K562 (cell line): ENCODE measurements at regions not wholly inside any gene's neighbourhood (a gene's known extent, or its start where the extent isn't known, plus 50 kb on each side); places are given as distances from the start of the nearest gene placed in this dataset.
A peak's percentile ranks its signal among the peaks of the same experiment; 100 is the strongest.

Experiments
- ATAC-seq: fragments of 200-7000 bp; cut with Tn5 transposase; 3 replicates; pipeline ENCODE4 v1.9.1; 2020; ENCODE audit warnings: moderate library complexity
- BruUV-seq: library from RNA; stranded (reverse); fragments of 400-500 nt; replicated peaks from 2 replicates; lab custom pipeline; 2021; lab: Mats Ljungman, UMichigan
- CTCF ChIA-PET: fragments of 300-600 bp; formaldehyde crosslinking; extraction: SDS; loops from one replicate; lab custom pipeline; 2021; ENCODE audit warnings: low intra/inter-chr PET ratio; lab: Yijun Ruan, JAX
- POLR2A ChIA-PET: fragments of 300-600, 350-650 bp; sonication (Branson Sonifier 250); formaldehyde crosslinking; extraction: SDS; loops from one replicate; lab custom pipeline; 2021; ENCODE audit warnings: antibody characterized with exemption, inconsistent platforms; lab: Yijun Ruan, JAX
- DNase-seq, 4 experiments: peaks; one replicate each; pipeline versions ENCODE4 v3.0.0 to v3.0.0-alpha.2; 2011 to 2018; ENCODE audit warnings: low spot score in 3 of 4, mixed read lengths in 3 of 4; ENCODE audit errors: extremely low read depth in 1 of 4
- FAIRE-seq: peaks from 2 replicates; lab custom pipeline; 2011; peaks lifted over from hg19 to GRCh38; lab: Jason Lieb, UNC
- H2AFZ ChIP-seq: 2 replicates; pipeline ENCODE4 v1.6.0; 2011; ENCODE audit warnings: low read depth, low read length, control low read depth, inconsistent platforms
- H3K27ac ChIP-seq: fragments of 200-600 bp; 3 replicates; pipeline ENCODE4 v1.8.0; 2011; ENCODE audit warnings: low read depth, mild to moderate bottlenecking, control low read depth, inconsistent platforms, low read length, moderate library complexity, mixed read lengths; ENCODE audit errors: extremely low read depth
- H3K27me3 ChIP-seq, 2 experiments: fragments of 300-600 bp in 1 of 2; 2 replicates in 1 of 2; 3 replicates in 1 of 2; pipeline versions ENCODE4 v1.6.0 to v1.8.0; 2011; ENCODE audit warnings: inconsistent platforms in 2 of 2, low read length in 2 of 2, mild to moderate bottlenecking in 1 of 2, mixed read lengths in 1 of 2, moderate library complexity in 1 of 2; ENCODE audit not compliant: control insufficient read depth in 2 of 2, insufficient read depth in 2 of 2
- H3K36me3 ChIP-seq: fragments of 300-600 bp; 3 replicates; pipeline ENCODE4 v1.8.0; 2011; ENCODE audit warnings: mild to moderate bottlenecking, low read length, inconsistent platforms; ENCODE audit not compliant: control insufficient read depth, insufficient read depth
- H3K4me1 ChIP-seq, 2 experiments: fragments of 200-600 bp in 1 of 2; replicated peaks in 1 of 2; 2 replicates in 1 of 2; 3 replicates in 1 of 2; pipeline versions ENCODE4 v1.5.1 to v1.8.0; 2011; ENCODE audit warnings: inconsistent platforms in 2 of 2, low read length in 2 of 2, mild to moderate bottlenecking in 1 of 2, mixed read lengths in 1 of 2, moderate library complexity in 1 of 2; ENCODE audit not compliant: control insufficient read depth in 2 of 2, insufficient read depth in 2 of 2
- H3K4me2 ChIP-seq: 2 replicates; pipeline ENCODE4 v1.6.1; 2011; ENCODE audit warnings: low read length, control low read depth, inconsistent platforms, mixed read lengths; ENCODE audit not compliant: insufficient read depth
- H3K4me3 ChIP-seq: fragments of 200-600 bp; sonication (generic), shearing (Covaris generic); 2 replicates; pipeline ENCODE4 v1.5.1; 2016; ENCODE audit warnings: control low read depth, inconsistent platforms
- H3K79me2 ChIP-seq: fragments of 200-600 bp; 3 replicates; pipeline ENCODE4 v1.8.0; 2011; ENCODE audit warnings: low read length, inconsistent platforms; ENCODE audit not compliant: control insufficient read depth, insufficient read depth
- H3K9ac ChIP-seq, 2 experiments: 2 replicates each; pipeline versions ENCODE4 v1.6.0 to v1.6.1; 2011; ENCODE audit warnings: low read depth in 2 of 2, low read length in 2 of 2, control low read depth in 1 of 2, inconsistent platforms in 1 of 2, mild to moderate bottlenecking in 1 of 2, mixed read lengths in 1 of 2; ENCODE audit not compliant: insufficient read depth in 1 of 2
- H3K9me1 ChIP-seq: one replicate; pipeline ENCODE4 v1.6.0; 2011; ENCODE audit warnings: inconsistent platforms, mild to moderate bottlenecking, low read length, moderate library complexity; ENCODE audit not compliant: control insufficient read depth, insufficient read depth
- H3K9me3 ChIP-seq: replicated peaks from 2 replicates; pipeline ENCODE4 v1.5.1; 2011; ENCODE audit warnings: low read depth, low read length, inconsistent platforms; ENCODE audit not compliant: control insufficient read depth, insufficient read depth
- H4K20me1 ChIP-seq: replicated peaks from 2 replicates; pipeline ENCODE4 v1.6.1; 2011; ENCODE audit warnings: low read length, inconsistent platforms, mixed read lengths; ENCODE audit not compliant: control insufficient read depth, insufficient read depth
- C11orf30 ChIP-seq: fragments of 450-650 bp; IDR thresholded peaks from 2 replicates; pipeline ENCODE4 v1.6.1; 2016; ENCODE audit warnings: low read depth, mild to moderate bottlenecking
- JUND ChIP-seq, 2 experiments: IDR thresholded peaks; 2 replicates in 1 of 2; 3 replicates in 1 of 2; pipeline ENCODE4 v1.6.1; 2011; ENCODE audit warnings: borderline replicate concordance in 2 of 2, low read depth in 2 of 2, low read length in 2 of 2, improper control_type of control experiment in 1 of 2, missing biosample characterization in 1 of 2, missing genetic modification characterization in 1 of 2, missing genetic modification reagents in 1 of 2
- MAFG ChIP-seq: fragments of 450-650 bp; conservative IDR thresholded peaks from 2 replicates; pipeline ENCODE4 v1.6.1; 2016; ENCODE audit warnings: missing genetic modification characterization, missing compliant biosample characterization
- NFE2 ChIP-seq: IDR thresholded peaks from 2 replicates; pipeline ENCODE4 v1.6.1; 2014; ENCODE audit warnings: antibody characterized with exemption, low read depth
- NFIC ChIP-seq: fragments of 450-650 bp; IDR thresholded peaks from 2 replicates; pipeline ENCODE4 v1.6.1; 2017; ENCODE audit warnings: mild to moderate bottlenecking, inconsistent platforms
- PBX2 ChIP-seq, 2 experiments: IDR thresholded peaks in 1 of 2; conservative IDR thresholded peaks in 1 of 2; 2 replicates each; pipeline ENCODE4 v1.6.1; 2016; ENCODE audit warnings: low read depth in 2 of 2, mild to moderate bottlenecking in 1 of 2, missing compliant biosample characterization in 1 of 2, missing genetic modification characterization in 1 of 2, moderate library complexity in 1 of 2
- RBM14 ChIP-seq: fragments of 200-400 bp; formaldehyde crosslinking; IDR thresholded peaks from 2 replicates; pipeline ENCODE4 v1.6.1; 2018; ENCODE audit warnings: low read depth, mild to moderate bottlenecking, low read length, moderate library complexity, borderline replicate concordance; ENCODE audit not compliant: insufficient read depth
- RBM17 ChIP-seq: fragments of 200-400 bp; formaldehyde crosslinking; IDR thresholded peaks from 2 replicates; pipeline ENCODE4 v1.6.1; 2017; ENCODE audit warnings: low read depth, mild to moderate bottlenecking, low read length, borderline replicate concordance
- SMAD4 ChIP-seq: fragments of 250-450 bp; sonication (Bioruptor Pico); conservative IDR thresholded peaks from 2 replicates; pipeline ENCODE4 v1.8.0; 2021; ENCODE audit warnings: inconsistent platforms, mild to moderate bottlenecking, moderate library complexity
- YY1 ChIP-seq, 3 experiments: IDR thresholded peaks; 2 replicates each; pipeline ENCODE4 v1.6.1; 2011; ENCODE audit warnings: low read length in 2 of 3, mild to moderate bottlenecking in 2 of 3, moderate library complexity in 2 of 3, borderline replicate concordance in 1 of 3, control low read depth in 1 of 3, low read depth in 1 of 3; ENCODE audit not compliant: insufficient read depth in 3 of 3, insufficient replicate concordance in 2 of 3, control insufficient read depth in 1 of 3, insufficient read length in 1 of 3; ENCODE audit errors: extremely low read depth in 1 of 3
- ZFP36 ChIP-seq: fragments of 150-350 bp; IDR thresholded peaks from 2 replicates; pipeline ENCODE4 v1.6.1; 2018; ENCODE audit warnings: low read length, low read depth; ENCODE audit not compliant: partially characterized antibody
- WGBS: fragments of 100-300 bp; shearing (Covaris generic); methylation state at CpG from one replicate; pipeline ENCODE4 v1.1.6; 2016; ENCODE audit warnings: low coverage, mixed read lengths; ENCODE audit not compliant: insufficient coverage; ENCODE audit errors: missing lambda C conversion rate; 5-methylcytosine and 5-hydroxymethylcytosine counted together
- in situ Hi-C: fragments of 300-500 bp; cut with MboI; formaldehyde crosslinking; loops from 4 replicates; pipeline ENCODE4 v1.15.0; 2018; ENCODE audit warnings: inconsistent platforms, mixed read lengths
- intact Hi-C: fragments of 100-400 bp; cut with micrococcal nuclease; formaldehyde crosslinking; loops from 2 replicates; pipeline ENCODE4 v1.14.2; 2022

GRCh38 chr6:144519426-144519825 is 234.3 kb downstream of the UTRN start (continued):
- TF ChIP-seq RBM17: no peak
- TF ChIP-seq, all 486 proteins: peak for 0

- Histone ChIP-seq H3K9me1 (no peaks in the 10 kb centered on the region), H3K4me1 (peaks cover 7 to 16% of the 10 kb centered on the region in 2 experiments; a peak in 3 of 5 replicates), H3K27ac (peak overlapping the region; percentile 43; the same call in 1 of the 3 replicates), H3K27me3 (no peaks in the 10 kb centered on the region), H3K9me3 (no peaks in the 10 kb centered on the region), H3K36me3 (no peaks in the 10 kb centered on the region), H3K4me2 (peak overlapping the region; percentile 31), H3K79me2 (no peaks in the 10 kb centered on the region), H3K4me3 (no peak overlapping the region), H4K20me1 (no peaks in the 10 kb centered on the region), H2AFZ (peak overlapping the region; percentile 88), H3K9ac (peak overlapping the region in 1 of 2 experiments; percentile 50; a peak in 1 of 4 replicates)
- ATAC-seq (peak; percentile 83), FAIRE-seq (no peak), DNase-seq (peak in 2 of 4 experiments; percentile 47 to 62)
- ChIA-PET CTCF (no interaction called here), POLR2A (interaction anchor here (1.2 kb wide), 1 partner anchor 14 kb away, joined by 3 read pairs; no protein-coding TSS in a partner anchor)
- no TSS peak for BruUV-seq
- in situ Hi-C loops: no loop called here
- WGBS: 33% methylated on average over 9 of the region's 9 CpGs
- intact Hi-C loops: no loop called here
- TF ChIP-seq NFIC: peak; percentile 73
- TF ChIP-seq SMAD4 (CRISPR knock-in tag): 0 out of 2 replicates have a peak, but pooled peaks have one; percentile 31
- 0 out of 2 replicates have a peak, but pooled peaks have one; percentile 15 for TF ChIP-seq JUND (IDR thresholded peaks at IDR 0.05; ENCODE audit: borderline replicate concordance, low read depth, low read length)
- no peak for TF ChIP-seq JUND (tag; IDR thresholded peaks at IDR 0.05; ENCODE audit: borderline replicate concordance, low read depth, low read length)
- TF ChIP-seq NFE2: peak; percentile 76
- TF ChIP-seq YY1 (IDR thresholded peaks at IDR 0.05; ENCODE audit: borderline replicate concordance in 1 of 3, control insufficient read depth in 1 of 3, extremely low read depth in 1 of 3, insufficient read depth in 3 of 3, insufficient read length in 1 of 3, insufficient replicate concordance in 2 of 3, low read depth in 1 of 3, low read length in 2 of 3): peak in 2 of 3 experiments; percentile 53 to 64
- no peak for TF ChIP-seq RBM14
- no peak for TF ChIP-seq PBX2 (CRISPR knock-in tag; IDR thresholded peaks at IDR 0.05; ENCODE audit: low read depth)
- TF ChIP-seq PBX2 (tag; conservative IDR thresholded peaks at IDR 0.05; ENCODE audit: low read depth): no peak
- TF ChIP-seq ZFP36: peak; percentile 77
- TF ChIP-seq C11orf30: peak; percentile 74
- peak; percentile 43 for TF ChIP-seq MAFG (tag)
Observed at GRCh38 chr6:144528743-144529425, 243.7 kb downstream of the UTRN start.
